Panc1 (cell line): ENCODE measurements at regions not wholly inside any gene's neighbourhood (a gene's known extent, or its start where the extent isn't known, plus 50 kb on each side); places are given as distances from the start of the nearest gene placed in this dataset.

Experiments
- ATAC-seq: fragments of 200-7000 bp; cut with Tn5 transposase; 2 replicates; pipeline ENCODE4 v1.9.1; 2020; ENCODE audit warnings: mild to moderate bottlenecking, moderate library complexity
- BruUV-seq: library from RNA; stranded (reverse); fragments of 400-500 nt; replicated peaks from 2 replicates; lab custom pipeline; 2021; lab: Mats Ljungman, UMichigan
- CTCF ChIA-PET: fragments of 300-600 bp; sonication (Branson Sonifier 250); formaldehyde crosslinking; loops from one replicate; lab custom pipeline; 2022; ENCODE audit warnings: antibody characterized with exemption; lab: Charles Lee
- POLR2A ChIA-PET: fragments of 300-600 bp; sonication (Branson Sonifier 250); formaldehyde crosslinking; loops from one replicate; lab custom pipeline; 2022; ENCODE audit warnings: antibody characterized with exemption; lab: Charles Lee
- DNase-seq: peaks from one replicate; pipeline ENCODE4 v3.0.0-alpha.2; 2010; ENCODE audit warnings: low read depth, low spot score
- H3K27ac ChIP-seq: 2 replicates; pipeline ENCODE4 v1.5.1; 2011; ENCODE audit warnings: mild to moderate bottlenecking, low read length, inconsistent platforms
- H3K27me3 ChIP-seq: fragments of 200-500 bp; sonication (Bioruptor generic); 2 replicates; pipeline ENCODE4 v1.6.0; 2014; ENCODE audit warnings: low read length, inconsistent platforms; ENCODE audit not compliant: control insufficient read depth, insufficient read depth
- H3K36me3 ChIP-seq: fragments of 200-500 bp; sonication (Bioruptor generic); 2 replicates; pipeline ENCODE4 v1.5.1; 2014; ENCODE audit warnings: inconsistent platforms, mild to moderate bottlenecking, low read length, moderate library complexity; ENCODE audit not compliant: control insufficient read depth, insufficient read depth
- H3K4me1 ChIP-seq: 2 replicates; pipeline ENCODE4 v1.5.1; 2011; ENCODE audit warnings: inconsistent platforms, mild to moderate bottlenecking, low read length, moderate library complexity; ENCODE audit not compliant: control insufficient read depth, insufficient read depth
- H3K4me3 ChIP-seq, 2 experiments: 2 replicates each; pipeline ENCODE4 v1.5.1; 2011 to 2012; ENCODE audit warnings: low read depth in 2 of 2, low read length in 2 of 2, mild to moderate bottlenecking in 2 of 2, inconsistent platforms in 1 of 2, moderate library complexity in 1 of 2
- H3K9me3 ChIP-seq: fragments of 200-500 bp; sonication (Bioruptor generic); 2 replicates; pipeline ENCODE4 v1.5.1; 2014; ENCODE audit warnings: low read depth, mild to moderate bottlenecking, inconsistent platforms, low read length, moderate library complexity; ENCODE audit not compliant: control insufficient read depth, insufficient read depth
- POLR2AphosphoS5 ChIP-seq: IDR thresholded peaks from 2 replicates; pipeline ENCODE4 v1.6.1; 2012; ENCODE audit warnings: mild to moderate bottlenecking, low read depth, low read length, moderate library complexity
- SIN3A ChIP-seq: IDR thresholded peaks from 2 replicates; pipeline ENCODE4 v1.6.1; 2012; ENCODE audit warnings: low read depth, mild to moderate bottlenecking, low read length, moderate library complexity, borderline replicate concordance; ENCODE audit not compliant: insufficient read depth
- TCF7L2 ChIP-seq: IDR thresholded peaks from 2 replicates; pipeline ENCODE4 v1.6.1; 2011; ENCODE audit warnings: mild to moderate bottlenecking, low read depth, low read length, inconsistent platforms
- in situ Hi-C: cut with HindIII; loops from 2 replicates; pipeline ENCODE4 v1.10.0; 2016; ENCODE audit warnings: low sequenced_read_pairs, low pct_unique_long_range_greater_than_20kb
- intact Hi-C: fragments of 100-400 bp; cut with micrococcal nuclease; formaldehyde crosslinking; loops from one replicate; pipeline ENCODE4 v1.10.0; 2022; ENCODE audit not compliant: unreplicated experiment
- TF ChIP-seq, protein P1 (sequence below), 2 experiments: IDR thresholded peaks; 2 replicates each; pipeline ENCODE4 v1.6.1; 2011 to 2012; ENCODE audit warnings: low read depth in 2 of 2, control low read depth in 1 of 2, low read length in 1 of 2, mild to moderate bottlenecking in 1 of 2, moderate library complexity in 1 of 2; ENCODE audit not compliant: insufficient read depth in 1 of 2
- TF ChIP-seq, protein P2 (sequence below): fragments of 450-650 bp; IDR thresholded peaks from 2 replicates; pipeline ENCODE4 v1.5.1; 2017; ENCODE audit warnings: mild to moderate bottlenecking

DNA sequence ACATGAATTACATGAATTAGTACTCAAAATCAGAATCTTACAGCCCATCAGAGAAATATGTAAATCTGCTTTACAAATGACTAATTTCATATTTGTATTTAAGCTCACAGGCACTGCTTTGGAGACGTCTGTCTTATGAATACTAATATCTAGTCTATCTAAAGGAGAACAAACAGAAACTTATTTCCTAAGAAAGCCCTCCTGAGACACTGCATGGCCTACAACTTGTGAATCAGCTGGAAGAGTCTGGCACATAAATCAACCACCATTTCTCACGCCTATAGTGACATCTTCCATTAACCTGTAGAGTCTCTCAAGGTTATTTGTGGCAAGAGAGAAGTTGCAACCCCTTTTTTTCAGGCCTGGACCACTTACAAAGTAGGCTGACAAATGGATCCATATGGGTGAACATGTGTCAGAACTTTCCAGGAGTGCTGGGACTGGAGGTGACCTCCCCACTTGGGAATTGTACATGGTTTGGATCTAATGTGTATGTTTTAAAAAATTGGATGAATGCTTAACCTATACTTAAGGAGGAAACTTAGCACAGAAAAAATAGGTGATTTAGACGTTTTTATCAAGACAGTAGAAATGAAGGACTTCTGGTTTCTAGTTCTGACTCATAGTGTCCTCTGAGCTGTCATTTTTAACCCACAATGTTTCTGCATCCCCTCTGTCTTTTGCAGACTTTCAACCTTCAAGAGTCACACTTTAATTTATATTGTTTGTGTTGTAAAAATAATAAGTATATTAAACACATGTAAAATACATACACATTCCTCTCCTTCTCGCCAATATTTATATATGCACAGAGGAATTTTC, 83.2 kb upstream of the ARHGAP24 start:
- H3K27ac ChIP-seq: no peak overlapping the region
- H3K27me3 ChIP-seq: no peaks in the 10 kb centered on the region
- TF ChIP-seq, protein P1, sequence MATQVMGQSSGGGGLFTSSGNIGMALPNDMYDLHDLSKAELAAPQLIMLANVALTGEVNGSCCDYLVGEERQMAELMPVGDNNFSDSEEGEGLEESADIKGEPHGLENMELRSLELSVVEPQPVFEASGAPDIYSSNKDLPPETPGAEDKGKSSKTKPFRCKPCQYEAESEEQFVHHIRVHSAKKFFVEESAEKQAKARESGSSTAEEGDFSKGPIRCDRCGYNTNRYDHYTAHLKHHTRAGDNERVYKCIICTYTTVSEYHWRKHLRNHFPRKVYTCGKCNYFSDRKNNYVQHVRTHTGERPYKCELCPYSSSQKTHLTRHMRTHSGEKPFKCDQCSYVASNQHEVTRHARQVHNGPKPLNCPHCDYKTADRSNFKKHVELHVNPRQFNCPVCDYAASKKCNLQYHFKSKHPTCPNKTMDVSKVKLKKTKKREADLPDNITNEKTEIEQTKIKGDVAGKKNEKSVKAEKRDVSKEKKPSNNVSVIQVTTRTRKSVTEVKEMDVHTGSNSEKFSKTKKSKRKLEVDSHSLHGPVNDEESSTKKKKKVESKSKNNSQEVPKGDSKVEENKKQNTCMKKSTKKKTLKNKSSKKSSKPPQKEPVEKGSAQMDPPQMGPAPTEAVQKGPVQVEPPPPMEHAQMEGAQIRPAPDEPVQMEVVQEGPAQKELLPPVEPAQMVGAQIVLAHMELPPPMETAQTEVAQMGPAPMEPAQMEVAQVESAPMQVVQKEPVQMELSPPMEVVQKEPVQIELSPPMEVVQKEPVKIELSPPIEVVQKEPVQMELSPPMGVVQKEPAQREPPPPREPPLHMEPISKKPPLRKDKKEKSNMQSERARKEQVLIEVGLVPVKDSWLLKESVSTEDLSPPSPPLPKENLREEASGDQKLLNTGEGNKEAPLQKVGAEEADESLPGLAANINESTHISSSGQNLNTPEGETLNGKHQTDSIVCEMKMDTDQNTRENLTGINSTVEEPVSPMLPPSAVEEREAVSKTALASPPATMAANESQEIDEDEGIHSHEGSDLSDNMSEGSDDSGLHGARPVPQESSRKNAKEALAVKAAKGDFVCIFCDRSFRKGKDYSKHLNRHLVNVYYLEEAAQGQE (IDR thresholded peaks at IDR 0.05; ENCODE audit: insufficient read depth in 1 of 2, low read depth in 2 of 2, low read length in 1 of 2): no peak
- no peak for TF ChIP-seq TCF7L2
- TF ChIP-seq POLR2AphosphoS5: no peak
- TF ChIP-seq, protein P2, sequence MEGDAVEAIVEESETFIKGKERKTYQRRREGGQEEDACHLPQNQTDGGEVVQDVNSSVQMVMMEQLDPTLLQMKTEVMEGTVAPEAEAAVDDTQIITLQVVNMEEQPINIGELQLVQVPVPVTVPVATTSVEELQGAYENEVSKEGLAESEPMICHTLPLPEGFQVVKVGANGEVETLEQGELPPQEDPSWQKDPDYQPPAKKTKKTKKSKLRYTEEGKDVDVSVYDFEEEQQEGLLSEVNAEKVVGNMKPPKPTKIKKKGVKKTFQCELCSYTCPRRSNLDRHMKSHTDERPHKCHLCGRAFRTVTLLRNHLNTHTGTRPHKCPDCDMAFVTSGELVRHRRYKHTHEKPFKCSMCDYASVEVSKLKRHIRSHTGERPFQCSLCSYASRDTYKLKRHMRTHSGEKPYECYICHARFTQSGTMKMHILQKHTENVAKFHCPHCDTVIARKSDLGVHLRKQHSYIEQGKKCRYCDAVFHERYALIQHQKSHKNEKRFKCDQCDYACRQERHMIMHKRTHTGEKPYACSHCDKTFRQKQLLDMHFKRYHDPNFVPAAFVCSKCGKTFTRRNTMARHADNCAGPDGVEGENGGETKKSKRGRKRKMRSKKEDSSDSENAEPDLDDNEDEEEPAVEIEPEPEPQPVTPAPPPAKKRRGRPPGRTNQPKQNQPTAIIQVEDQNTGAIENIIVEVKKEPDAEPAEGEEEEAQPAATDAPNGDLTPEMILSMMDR: no peak
- no peak for TF ChIP-seq SIN3A
- no peaks in the 10 kb centered on the region for H3K9me3 ChIP-seq
- CTCF ChIA-PET: no interaction called here
- no peaks in the 10 kb centered on the region for H3K36me3 ChIP-seq
- in situ Hi-C loops (no loop called here), intact Hi-C loops (no loop called here)
- POLR2A ChIA-PET: interaction anchor here (0.5 to 0.7 kb wide), 2 partner anchors 153 to 214 kb away, joined by 3 to 5 read pairs; no protein-coding TSS in a partner anchor
- no peaks in the 10 kb centered on the region for H3K4me1 ChIP-seq
- DNase-seq: no peak
- BruUV-seq: no TSS peak
- ATAC-seq: no peak
- H3K4me3 ChIP-seq: no peak overlapping the region

DNA sequence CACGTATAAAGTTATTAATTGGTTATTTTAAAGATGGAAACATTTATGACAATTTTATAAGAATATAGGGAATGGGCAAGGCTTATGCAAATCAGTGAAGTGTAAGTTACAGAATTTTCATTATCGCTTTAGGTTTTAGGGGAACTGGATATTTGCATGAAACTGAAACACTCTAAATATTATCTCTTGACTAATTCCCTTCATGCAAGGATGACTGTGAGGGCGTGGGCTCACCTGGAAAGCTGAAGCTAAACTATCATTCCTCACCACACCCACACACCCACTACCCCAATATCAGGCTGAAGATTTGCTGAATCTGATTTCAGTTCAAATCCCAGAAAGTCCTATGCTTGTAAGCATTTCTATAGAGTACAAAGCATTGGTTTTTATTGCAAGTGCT, 81.7 kb upstream of the ARHGAP24 start:
- Histone ChIP-seq H3K27me3 (no peaks in the 10 kb centered on the region), H3K4me3 (no peak overlapping the region), H3K9me3 (no peaks in the 10 kb centered on the region), H3K36me3 (no peaks in the 10 kb centered on the region), H3K27ac (no peak overlapping the region), H3K4me1 (no peaks in the 10 kb centered on the region)
- DNase-seq: no peak
- no peak for ATAC-seq
- no peak for TF ChIP-seq SIN3A
- TF ChIP-seq, protein P2: no peak
- no peak for TF ChIP-seq POLR2AphosphoS5
- TF ChIP-seq TCF7L2: no peak
- TF ChIP-seq, protein P1 (IDR thresholded peaks at IDR 0.05; ENCODE audit: insufficient read depth in 1 of 2, low read depth in 2 of 2, low read length in 1 of 2): no peak
- ChIA-PET CTCF (no interaction called here), POLR2A (no interaction called here)
- intact Hi-C loops: no loop called here
- no TSS peak for BruUV-seq
- in situ Hi-C loops: no loop called here
